SJSA1 (cell line): ENCODE measurements at regions not wholly inside any gene's neighbourhood (a gene's known extent, or its start where the extent isn't known, plus 50 kb on each side); places are given as distances from the start of the nearest gene placed in this dataset.

Experiments used
- DNase-seq, 2 experiments: peaks; one replicate each; pipeline ENCODE4 v3.0.0-alpha.2; 2015 to 2020; ENCODE audit warnings: low spot score in 2 of 2, low read depth in 1 of 2
- H3K27ac ChIP-seq: fragments of 250-450 bp; sonication (Bioruptor Pico); 2 replicates; pipeline ENCODE4 v1.5.1; 2020; ENCODE audit warnings: mild to moderate bottlenecking, moderate library complexity
- H3K27me3 ChIP-seq: fragments of 250-450 bp; sonication (Bioruptor Pico); replicated peaks from 2 replicates; pipeline ENCODE4 v1.5.1; 2020; ENCODE audit warnings: mild to moderate bottlenecking, moderate library complexity
- H3K36me3 ChIP-seq: fragments of 250-450 bp; sonication (Bioruptor Pico); 2 replicates; pipeline ENCODE4 v1.5.1; 2020; ENCODE audit warnings: mild to moderate bottlenecking
- H3K4me1 ChIP-seq: fragments of 250-450 bp; sonication (Bioruptor Pico); replicated peaks from 2 replicates; pipeline ENCODE4 v1.6.1; 2021; ENCODE audit warnings: mild to moderate bottlenecking
- H3K4me3 ChIP-seq: fragments of 250-450 bp; sonication (Bioruptor Pico); 2 replicates; pipeline ENCODE4 v1.5.1; 2020; ENCODE audit warnings: mild to moderate bottlenecking
- H3K9me3 ChIP-seq: fragments of 250-450 bp; sonication (Bioruptor Pico); replicated peaks from 2 replicates; pipeline ENCODE4 v1.5.1; 2020; ENCODE audit warnings: mild to moderate bottlenecking

- no peaks in the 10 kb centered on the region for H3K27me3 ChIP-seq
- H3K9me3 ChIP-seq, result peaks cover 13% of the 10 kb centered on the region
- no peaks in the 10 kb centered on the region for H3K4me1 ChIP-seq
- no peak overlapping the region for H3K27ac ChIP-seq
- H3K4me3 ChIP-seq, result no peak overlapping the region
- DNase-seq, result no peak
- H3K36me3 ChIP-seq, result no peaks in the 10 kb centered on the region
These were observed 95.3 kb upstream of the TCERG1L start for GRCh38 chr10:131406676-131407392.

DNA sequence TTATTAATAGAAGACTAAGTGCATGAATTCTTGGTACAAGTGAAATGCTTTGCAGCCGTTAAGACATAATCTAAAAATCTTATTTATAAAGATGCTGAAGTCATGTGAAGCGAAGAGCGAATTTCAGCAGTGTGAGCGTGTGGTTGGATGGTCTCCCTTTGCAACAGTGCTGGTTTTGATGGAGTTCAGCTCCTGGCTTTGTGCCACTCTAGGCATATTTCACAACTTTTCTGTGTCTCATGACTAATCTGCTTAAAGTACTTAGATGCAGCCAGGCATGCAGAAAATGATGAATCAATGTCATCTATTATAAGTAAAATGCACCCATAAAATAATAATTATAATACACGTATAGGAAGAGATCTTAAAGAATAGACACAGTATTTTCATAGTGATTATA is 107.2 kb upstream of the TCERG1L start:
- Histone ChIP-seq H3K36me3 (no peaks in the 10 kb centered on the region), H3K27ac (no peak overlapping the region), H3K9me3 (no peaks in the 10 kb centered on the region), H3K4me1 (no peaks in the 10 kb centered on the region), H3K4me3 (no peak overlapping the region), H3K27me3 (no peaks in the 10 kb centered on the region)
- DNase-seq, result no peak

DNA sequence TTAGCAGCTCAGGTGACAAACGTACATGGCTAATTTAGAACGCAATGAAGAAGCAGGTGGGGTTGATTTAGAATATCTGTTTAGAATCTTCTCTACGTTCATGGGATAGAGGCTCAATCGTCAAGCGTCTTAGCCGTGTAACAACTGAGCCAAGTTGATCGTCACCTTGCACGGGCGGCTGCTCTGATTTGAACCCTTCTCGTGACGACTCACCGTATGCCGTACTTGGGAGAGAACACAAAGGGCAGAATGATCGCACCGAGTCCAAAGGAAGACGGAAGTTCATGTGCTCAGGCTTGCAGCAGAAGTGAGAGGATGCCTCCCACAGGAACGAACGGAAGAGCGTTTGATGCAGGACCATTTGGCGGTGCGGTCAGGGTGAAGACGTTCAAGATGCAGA is 108.3 kb upstream of the TCERG1L start:
- no peaks in the 10 kb centered on the region for H3K4me1 ChIP-seq
- no peak overlapping the region for H3K27ac ChIP-seq
- no peaks in the 10 kb centered on the region for H3K36me3 ChIP-seq
- DNase-seq, result no peak
- H3K4me3 ChIP-seq, result no peak overlapping the region
- no peaks in the 10 kb centered on the region for H3K27me3 ChIP-seq
- no peaks in the 10 kb centered on the region for H3K9me3 ChIP-seq

DNA sequence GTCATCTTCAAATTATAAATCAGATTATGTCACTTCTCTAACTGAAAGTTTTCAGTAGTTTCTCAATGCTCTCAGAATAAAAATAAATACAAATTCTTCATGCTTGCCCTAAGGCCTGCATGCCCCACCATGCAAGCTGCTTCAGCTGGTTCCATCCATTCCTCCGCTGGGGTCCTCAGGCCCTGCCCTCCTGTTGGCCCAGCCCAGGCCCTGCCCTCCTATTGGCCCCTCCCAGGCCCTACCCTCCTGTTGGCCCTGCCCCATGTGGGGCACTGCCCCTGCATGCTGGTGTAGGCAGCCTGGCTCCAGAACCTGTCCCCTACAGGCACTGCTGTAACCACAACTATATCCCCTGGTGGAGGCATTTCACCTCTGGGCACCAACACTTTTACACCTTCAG is 109.3 kb upstream of the TCERG1L start:
- Histone ChIP-seq H3K27me3 (no peaks in the 10 kb centered on the region), H3K27ac (no peak overlapping the region)

DNA sequence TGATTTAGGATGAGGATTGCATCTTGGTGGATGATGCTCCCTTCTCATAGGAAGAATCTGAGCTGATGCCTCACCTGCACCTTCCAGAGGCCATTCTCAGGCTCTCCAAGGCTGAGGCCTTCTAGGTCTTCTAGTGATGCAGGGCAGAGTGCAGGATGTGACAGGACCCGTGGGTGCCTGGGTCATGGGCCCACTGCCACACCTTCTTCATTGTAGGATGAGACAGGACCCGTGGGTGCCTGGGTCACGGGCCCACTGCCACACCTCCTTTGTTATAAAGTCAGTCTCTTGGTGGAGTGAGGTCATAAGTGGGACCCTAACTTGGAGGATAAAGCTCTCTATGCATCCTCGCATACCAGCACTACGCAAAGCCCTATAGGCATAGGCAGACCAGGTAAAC is 109.9 kb upstream of the TCERG1L start:
- Histone ChIP-seq H3K4me3 (no peak overlapping the region), H3K27me3 (no peaks in the 10 kb centered on the region), H3K27ac (no peak overlapping the region), H3K9me3 (no peaks in the 10 kb centered on the region; the same call in 1 of the 2 replicates), H3K4me1 (no peaks in the 10 kb centered on the region), H3K36me3 (no peaks in the 10 kb centered on the region)
- DNase-seq, result no peak

More for the DNA sequence above, 109.3 kb upstream of the TCERG1L start:
- H3K4me3 ChIP-seq, result no peak overlapping the region
- no peaks in the 10 kb centered on the region for H3K36me3 ChIP-seq
- H3K4me1 ChIP-seq, result no peaks in the 10 kb centered on the region
- H3K9me3 ChIP-seq, result no peaks in the 10 kb centered on the region; the same call in 1 of the 2 replicates
- no peak for DNase-seq

DNA sequence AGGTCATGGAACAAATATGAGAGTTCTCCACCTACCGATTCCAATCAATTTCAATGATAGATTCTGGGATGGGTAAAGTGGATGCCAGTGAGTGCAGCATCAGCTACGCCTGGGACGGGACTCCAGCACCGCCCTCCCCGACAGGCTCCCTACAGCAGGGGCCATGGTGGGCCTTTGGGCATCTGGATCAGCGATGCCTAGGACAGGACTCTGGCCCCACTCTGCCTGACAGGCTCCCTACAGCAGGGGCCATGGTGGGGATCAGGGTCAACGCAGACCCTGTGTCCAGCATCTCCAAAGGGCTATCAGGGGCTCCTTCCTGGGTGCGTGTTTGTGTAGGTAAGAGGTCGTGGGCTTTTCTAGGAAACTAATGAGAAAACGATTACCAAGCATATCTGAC is 111.2 kb upstream of the TCERG1L start:
- no peaks in the 10 kb centered on the region for H3K27me3 ChIP-seq
- no peaks in the 10 kb centered on the region; the same call in 1 of the 2 replicates for H3K9me3 ChIP-seq
- no peaks in the 10 kb centered on the region for H3K4me1 ChIP-seq
- H3K27ac ChIP-seq, result no peak overlapping the region
- H3K36me3 ChIP-seq, result no peaks in the 10 kb centered on the region
- DNase-seq, result no peak
- no peak overlapping the region for H3K4me3 ChIP-seq

- Histone ChIP-seq H3K4me3 (no peak overlapping the region), H3K36me3 (no peaks in the 10 kb centered on the region), H3K4me1 (no peaks in the 10 kb centered on the region), H3K9me3 (no peaks in the 10 kb centered on the region; the same call in 1 of the 2 replicates), H3K27ac (no peak overlapping the region), H3K27me3 (no peaks in the 10 kb centered on the region)
- no peak for DNase-seq
These were observed 112.5 kb upstream of the TCERG1L start for GRCh38 chr10:131424053-131424452.

DNA sequence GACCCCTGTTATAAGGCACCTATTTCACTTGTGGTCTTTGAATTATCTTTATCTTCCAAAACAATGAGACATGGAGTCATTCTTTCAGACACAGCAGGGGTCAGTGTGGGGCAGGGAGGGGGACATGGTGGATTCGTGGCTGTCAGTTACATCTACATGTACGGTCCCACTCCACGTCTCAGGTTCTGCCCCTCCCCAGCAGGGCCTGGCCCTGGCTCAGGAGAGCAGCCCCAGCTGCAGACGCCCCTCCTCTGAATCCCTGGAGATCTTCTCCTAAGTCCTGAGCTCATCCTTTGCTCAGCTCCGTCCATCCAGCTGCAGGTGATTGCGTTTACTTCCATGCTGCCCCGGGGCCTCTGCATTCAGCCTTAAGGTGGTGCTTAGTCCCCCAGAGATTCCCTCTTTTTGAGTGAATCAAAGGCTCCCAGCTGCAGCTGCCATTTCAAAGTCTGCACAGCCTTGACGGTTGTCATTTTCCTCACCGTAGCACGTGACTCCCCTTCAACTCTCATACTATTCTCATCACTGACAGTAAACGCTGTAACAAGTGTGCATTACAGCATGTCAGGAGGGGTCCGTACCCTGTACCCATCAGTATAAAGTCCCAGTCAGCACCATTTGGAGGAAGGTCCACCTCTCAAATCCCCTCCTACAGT is 113.4 kb upstream of the TCERG1L start:
- Histone ChIP-seq H3K36me3 (no peaks in the 10 kb centered on the region), H3K9me3 (no peaks in the 10 kb centered on the region; the same call in 1 of the 2 replicates), H3K4me1 (no peaks in the 10 kb centered on the region), H3K27me3 (no peaks in the 10 kb centered on the region), H3K4me3 (no peak overlapping the region), H3K27ac (no peak overlapping the region)
- no peak for DNase-seq

DNA sequence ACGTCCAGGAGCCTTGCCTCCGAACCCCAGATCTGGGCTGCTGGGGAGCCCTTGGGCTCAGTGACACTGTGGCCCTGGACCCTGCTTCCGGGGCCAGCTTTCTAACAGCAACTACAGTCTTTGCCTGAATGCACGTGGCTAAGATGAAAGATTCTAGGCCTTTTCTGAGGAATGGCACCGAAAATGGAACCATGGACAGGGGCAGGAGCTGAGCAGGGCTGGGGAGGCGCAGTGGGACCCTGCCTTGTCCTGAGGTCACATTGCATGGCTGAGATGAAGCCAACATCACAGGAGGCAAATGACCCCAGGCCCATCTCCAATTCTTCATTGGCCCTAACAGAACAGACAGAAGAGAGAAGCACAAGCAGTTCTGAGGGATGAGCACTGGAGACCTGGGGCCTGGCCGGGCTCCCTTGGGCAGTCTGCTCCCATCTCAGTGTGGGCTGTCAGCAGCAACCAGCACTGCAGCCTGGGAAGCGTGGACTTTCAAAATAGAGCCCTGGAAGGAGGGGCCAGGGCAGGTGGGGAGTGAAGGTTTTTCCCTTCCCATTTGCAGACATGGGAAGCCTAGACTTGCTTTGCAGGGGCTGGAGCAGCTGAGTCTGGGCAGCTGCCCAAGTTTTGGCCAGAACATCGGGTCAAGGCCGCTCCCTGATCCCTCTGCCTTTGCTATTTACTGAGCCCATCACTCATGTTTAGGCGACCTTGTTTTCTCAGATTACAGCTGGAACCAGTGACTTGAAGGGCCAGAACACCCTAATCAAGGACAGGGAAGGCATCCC is 114.4 kb upstream of the TCERG1L start:
- Histone ChIP-seq H3K27ac (no peak overlapping the region), H3K9me3 (no peaks in the 10 kb centered on the region; the same call in 1 of the 2 replicates), H3K36me3 (no peaks in the 10 kb centered on the region), H3K27me3 (no peaks in the 10 kb centered on the region), H3K4me3 (no peak overlapping the region), H3K4me1 (no peaks in the 10 kb centered on the region)
- DNase-seq, result no peak

- Histone ChIP-seq H3K9me3 (no peaks in the 10 kb centered on the region; the same call in 1 of the 2 replicates), H3K4me1 (no peaks in the 10 kb centered on the region)
- no peak for DNase-seq
These were observed 115.0 kb upstream of the TCERG1L start for GRCh38 chr10:131426534-131426898.

DNA sequence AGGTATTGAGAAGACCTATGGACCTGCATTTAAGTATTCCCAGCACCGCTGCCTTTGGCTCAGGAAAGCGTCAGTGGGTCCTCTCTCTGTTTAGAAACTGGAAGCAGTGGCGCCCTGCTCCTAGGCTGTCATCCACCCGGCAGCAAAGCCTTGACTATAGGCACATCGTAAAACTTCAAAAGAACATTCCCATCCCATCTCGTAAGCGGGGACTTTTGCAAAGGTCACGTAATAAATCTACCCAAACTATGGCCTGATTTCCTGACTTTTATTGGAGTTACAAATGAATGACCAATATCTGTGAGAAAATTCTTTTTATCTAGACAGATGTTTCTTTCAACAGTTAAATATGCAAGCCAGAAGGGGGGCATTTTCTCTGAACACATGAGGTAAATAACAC is 115.8 kb upstream of the TCERG1L start:
- no peak for DNase-seq
- H3K4me3 ChIP-seq, result no peak overlapping the region
- no peaks in the 10 kb centered on the region; the same call in 1 of the 2 replicates for H3K9me3 ChIP-seq
- H3K4me1 ChIP-seq, result no peaks in the 10 kb centered on the region
- H3K27me3 ChIP-seq, result no peaks in the 10 kb centered on the region
- H3K27ac ChIP-seq, result no peak overlapping the region
- no peaks in the 10 kb centered on the region for H3K36me3 ChIP-seq

More at GRCh38 chr10:131426534-131426898, 115.0 kb upstream of the TCERG1L start:
- Histone ChIP-seq H3K36me3 (no peaks in the 10 kb centered on the region), H3K27ac (no peak overlapping the region), H3K27me3 (no peaks in the 10 kb centered on the region), H3K4me3 (no peak overlapping the region)

- Histone ChIP-seq H3K4me1 (no peaks in the 10 kb centered on the region), H3K27ac (no peak overlapping the region), H3K36me3 (no peaks in the 10 kb centered on the region), H3K9me3 (no peaks in the 10 kb centered on the region; the same call in 1 of the 2 replicates), H3K27me3 (no peaks in the 10 kb centered on the region), H3K4me3 (no peak overlapping the region)
- no peak for DNase-seq
These were observed 116.4 kb upstream of the TCERG1L start for GRCh38 chr10:131427901-131428300.

GRCh38 chr10:131429141-131429540 is 117.6 kb upstream of the TCERG1L start:
- Histone ChIP-seq H3K27ac (no peak overlapping the region), H3K36me3 (no peaks in the 10 kb centered on the region), H3K4me1 (no peaks in the 10 kb centered on the region), H3K27me3 (no peaks in the 10 kb centered on the region), H3K4me3 (no peak overlapping the region), H3K9me3 (no peaks in the 10 kb centered on the region; the same call in 1 of the 2 replicates)
- no peak for DNase-seq

DNA sequence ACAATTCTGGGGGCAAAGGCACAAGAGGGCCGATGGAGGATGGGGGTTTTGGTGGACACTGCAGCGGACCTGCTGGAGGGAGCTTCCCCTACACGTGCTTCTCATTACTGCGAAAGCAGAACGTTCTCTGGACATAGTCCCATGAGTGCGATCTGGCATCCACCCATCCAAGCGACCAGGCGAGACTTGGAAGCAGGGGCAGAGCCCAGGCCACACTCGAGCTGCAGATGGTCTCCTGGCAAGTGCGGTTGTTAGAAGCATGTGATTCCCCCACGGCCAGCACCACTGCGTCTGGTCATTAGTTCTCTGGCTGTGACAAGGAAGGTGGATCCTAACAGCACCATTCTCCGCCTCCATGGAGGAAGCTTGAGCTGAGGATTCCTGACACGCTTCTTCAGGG is 118.4 kb upstream of the TCERG1L start:
- H3K4me3 ChIP-seq, result no peak overlapping the region
- no peak for DNase-seq
- no peaks in the 10 kb centered on the region for H3K4me1 ChIP-seq
- peaks cover 2% of the 10 kb centered on the region; the same call in 1 of the 2 replicates for H3K9me3 ChIP-seq
- no peaks in the 10 kb centered on the region for H3K36me3 ChIP-seq
- H3K27ac ChIP-seq, result no peak overlapping the region
- H3K27me3 ChIP-seq, result no peaks in the 10 kb centered on the region
